NCI-H2196 treated with DMSO at 0.1 percent for 48 hours (cell line): ENCODE measurements at regions not wholly inside any gene's neighbourhood (a gene's known extent, or its start where the extent isn't known, plus 50 kb on each side); places are given as distances from the start of the nearest gene placed in this dataset.
"Not testable (repeated sequence)": the region's sequence is repeated elsewhere in the genome, so short reads cannot be mapped to it uniquely, and the experiment has no call there.

Source experiments
- DNase-seq: peaks from one replicate; lab custom pipeline; 2025; ENCODE audit not compliant: unreplicated experiment; lab: John Stamatoyannopoulos, UW

GRCh38 chr7:66502230-66503035 is 126.2 kb upstream of the KCTD7 start:
- no peak for DNase-seq

GRCh38 chr7:66503036-66503370 is 125.7 kb upstream of the KCTD7 start:
- DNase-seq: no peak

- no peak for DNase-seq
These were observed 125.1 kb upstream of the KCTD7 start for GRCh38 chr7:66503551-66504031.

- DNase-seq: no peak
These were observed 124.5 kb upstream of the KCTD7 start for GRCh38 chr7:66504131-66504530.

GRCh38 chr7:66505009-66505408 is 123.7 kb upstream of the KCTD7 start:
- DNase-seq: no peak

GRCh38 chr7:66505531-66506451 is 122.9 kb upstream of the KCTD7 start:
- DNase-seq: no peak

- DNase-seq: not testable (repeated sequence)
These were observed 122.0 kb upstream of the KCTD7 start for GRCh38 chr7:66506703-66507102.

GRCh38 chr7:66507764-66508296 is 120.9 kb upstream of the KCTD7 start:
- peak; percentile 47 for DNase-seq

- DNase-seq: no peak
These were observed 120.2 kb upstream of the KCTD7 start for GRCh38 chr7:66508431-66508830.

GRCh38 chr7:66514050-66514449 is 114.6 kb upstream of the KCTD7 start:
- no peak for DNase-seq

- DNase-seq: no peak
These were observed 111.3 kb upstream of the KCTD7 start for GRCh38 chr7:66517212-66517909.

- DNase-seq: no peak
These were observed 110.5 kb upstream of the KCTD7 start for GRCh38 chr7:66518151-66518691.

GRCh38 chr7:66521675-66522074 is 107.0 kb upstream of the KCTD7 start:
- DNase-seq: no peak

- no peak for DNase-seq
These were observed 106.2 kb upstream of the KCTD7 start for GRCh38 chr7:66522518-66522917.

GRCh38 chr7:66523409-66523808 is 105.3 kb upstream of the KCTD7 start:
- DNase-seq: no peak

- no peak for DNase-seq
These were observed 103.9 kb upstream of the KCTD7 start for GRCh38 chr7:66524738-66525137.

- not testable (repeated sequence) for DNase-seq
These were observed 101.9 kb upstream of the KCTD7 start for GRCh38 chr7:66526782-66527181.

- no peak for DNase-seq
These were observed 100.0 kb upstream of the KCTD7 start for GRCh38 chr7:66528652-66529051.

GRCh38 chr7:66529883-66530610 is 98.6 kb upstream of the KCTD7 start:
- no peak for DNase-seq
